OCI-M2 (cell line): ENCODE measurements at regions not wholly inside any gene's neighbourhood (a gene's known extent, or its start where the extent isn't known, plus 50 kb on each side); places are given as distances from the start of the nearest gene placed in this dataset.

ENCODE experiments used
- DNase-seq: peaks from one replicate; lab custom pipeline; 2025; ENCODE audit not compliant: unreplicated experiment; lab: John Stamatoyannopoulos, UW

DNA sequence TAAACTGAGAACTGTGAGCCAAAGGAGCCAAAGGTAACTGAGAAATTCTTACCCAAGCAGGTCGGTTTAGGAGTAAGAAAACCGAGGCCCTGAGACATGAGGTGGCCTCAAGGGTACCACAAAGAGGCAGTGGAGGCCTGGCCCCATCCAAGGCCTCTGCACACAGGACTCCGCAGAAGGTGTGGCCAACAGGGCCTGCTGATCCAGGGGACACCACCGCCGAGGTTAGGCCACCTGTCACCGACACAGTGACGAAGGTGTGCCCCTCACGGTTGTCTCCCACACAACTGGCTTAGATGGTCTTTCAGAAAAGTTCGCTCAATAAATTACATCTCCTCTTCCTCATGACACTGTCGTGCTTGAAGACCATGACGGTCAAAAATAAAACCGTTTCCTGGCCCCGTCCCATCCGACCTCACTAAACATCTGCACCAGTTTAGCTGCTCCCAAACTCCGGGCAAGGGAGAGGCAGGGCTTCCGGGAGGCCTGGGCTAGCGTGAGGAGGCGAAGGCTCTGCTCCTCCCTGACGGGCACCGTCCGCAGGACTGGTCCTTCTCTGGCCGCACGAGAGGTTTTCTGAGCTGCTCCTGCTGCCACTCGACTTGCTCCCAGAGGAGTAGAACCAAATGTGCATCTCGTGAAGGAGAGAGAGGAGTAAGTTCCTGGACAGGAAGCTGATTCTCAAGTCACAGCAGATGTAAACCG is 442.0 kb downstream of the EIPR1 start:
- DNase-seq: no peak

DNA sequence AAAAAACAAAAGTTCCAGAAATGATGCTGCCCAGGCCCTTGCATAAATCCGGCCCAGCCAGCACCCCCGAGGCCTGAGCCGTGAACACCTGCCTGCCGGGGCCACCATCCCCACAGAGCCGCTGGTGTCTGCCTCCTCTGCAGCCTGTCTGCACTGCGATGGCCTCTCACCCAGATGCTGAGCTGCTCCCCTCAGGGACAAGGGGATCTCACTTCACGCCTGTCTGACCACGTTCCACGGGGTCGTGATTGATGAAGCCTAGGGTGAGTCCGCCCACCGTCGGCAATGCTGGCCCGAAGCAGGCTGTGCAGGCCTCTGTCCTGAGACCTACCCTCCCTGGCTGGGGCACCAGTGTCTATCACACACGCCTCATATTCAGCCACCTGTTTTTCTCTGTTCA is 444.2 kb downstream of the EIPR1 start:
- DNase-seq: no peak

DNA sequence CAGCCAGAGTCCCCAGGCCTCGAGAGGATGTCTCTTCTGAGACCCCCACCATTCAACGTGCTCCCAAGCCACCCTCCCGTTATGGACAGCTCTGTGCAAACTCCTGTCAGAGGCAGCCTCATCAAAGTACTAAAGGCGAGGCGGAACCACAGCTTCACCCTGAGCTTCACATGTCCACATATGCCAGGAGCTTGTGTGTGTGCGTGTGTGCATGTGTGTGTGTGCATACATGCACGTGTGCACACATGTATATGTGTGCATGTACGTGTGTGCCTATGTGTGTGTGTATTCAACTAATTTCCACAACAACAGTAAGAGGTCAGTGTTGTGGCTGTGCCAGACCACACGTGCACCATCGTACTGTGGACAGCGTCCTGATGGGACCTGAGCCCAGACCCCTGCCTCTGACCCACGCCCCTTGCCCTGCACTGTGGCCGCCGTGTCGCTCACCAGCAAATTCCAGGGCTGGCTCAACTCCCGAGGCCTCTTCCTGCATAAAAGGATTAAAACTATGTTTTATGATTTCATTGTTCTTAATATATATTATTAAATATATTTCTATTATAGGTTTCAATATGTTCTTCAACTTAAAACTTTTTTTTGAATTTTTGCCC is 444.8 kb downstream of the EIPR1 start:
- no peak for DNase-seq

DNA sequence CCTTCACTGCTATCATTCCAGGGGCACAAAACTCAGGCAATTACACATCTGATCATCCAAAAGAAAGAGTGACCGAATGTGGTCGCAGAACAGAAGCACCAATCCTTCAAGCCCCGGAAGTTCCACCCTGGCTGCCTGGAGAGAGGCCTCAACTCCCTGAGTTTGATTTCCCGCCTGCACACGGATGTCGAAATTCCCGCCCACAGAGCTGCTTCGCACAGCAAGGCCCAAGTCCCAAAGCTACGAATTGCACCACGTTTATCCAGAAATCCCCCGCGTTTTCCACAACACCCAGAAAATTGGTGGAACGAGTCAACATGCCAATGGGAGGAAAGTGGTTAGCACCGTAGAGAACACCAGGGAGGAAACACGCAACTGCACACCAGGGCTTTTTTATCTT is 445.4 kb downstream of the EIPR1 start:
- no peak for DNase-seq

DNA sequence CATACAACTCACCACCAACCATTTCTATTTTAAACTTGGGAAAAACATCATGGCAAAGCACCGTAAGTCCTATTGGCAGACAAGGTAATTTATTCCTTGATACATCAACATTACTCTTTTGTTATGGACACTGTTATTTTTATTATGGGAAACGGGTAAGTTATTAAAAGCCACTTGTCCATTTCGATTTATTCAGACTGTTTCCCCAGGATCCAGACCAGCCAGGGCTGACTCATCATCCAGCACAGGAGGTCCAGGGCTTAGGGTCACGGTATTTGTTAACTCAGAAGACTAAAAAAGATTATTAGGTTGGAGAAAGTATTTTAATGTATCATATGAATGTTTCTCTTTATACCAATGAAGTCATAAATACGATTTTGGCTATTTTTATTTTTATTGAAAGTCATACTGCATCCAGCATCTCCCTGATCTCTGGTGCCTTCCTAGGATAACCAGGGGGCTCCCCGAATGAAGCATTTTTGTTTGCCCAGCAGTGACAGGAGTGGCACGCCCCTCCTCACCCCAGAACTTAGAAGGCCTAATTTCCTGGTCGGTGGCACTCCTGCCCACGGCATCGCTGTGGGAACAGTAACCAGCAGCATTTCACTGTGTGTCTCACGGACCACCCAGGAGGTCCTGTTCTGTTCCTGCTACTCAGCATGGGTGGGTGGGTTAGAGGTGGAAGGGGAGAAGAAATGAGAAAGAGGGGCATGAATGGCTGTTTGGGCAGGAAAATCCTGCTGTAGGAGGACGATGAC is 446.1 kb downstream of the EIPR1 start:
- no peak for DNase-seq

DNA sequence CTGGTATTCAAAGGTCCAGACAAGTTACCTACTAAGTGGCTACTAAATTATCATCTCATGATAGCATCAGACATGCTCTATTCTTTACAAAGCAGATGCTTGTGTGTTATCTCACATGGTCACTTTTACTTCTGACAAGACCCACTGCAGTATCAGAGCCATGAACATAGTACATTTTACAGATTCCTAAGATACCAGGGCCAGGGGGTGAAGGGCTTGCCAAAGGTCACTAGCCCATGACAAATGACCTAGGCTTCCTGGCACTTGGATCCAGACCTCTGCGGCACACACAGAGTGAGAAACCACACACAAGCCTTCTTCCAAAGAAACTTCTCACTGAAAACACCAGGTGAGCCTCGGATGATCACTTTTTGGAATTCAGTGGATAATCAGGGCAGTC is 446.8 kb downstream of the EIPR1 start:
- DNase-seq: no peak

DNA sequence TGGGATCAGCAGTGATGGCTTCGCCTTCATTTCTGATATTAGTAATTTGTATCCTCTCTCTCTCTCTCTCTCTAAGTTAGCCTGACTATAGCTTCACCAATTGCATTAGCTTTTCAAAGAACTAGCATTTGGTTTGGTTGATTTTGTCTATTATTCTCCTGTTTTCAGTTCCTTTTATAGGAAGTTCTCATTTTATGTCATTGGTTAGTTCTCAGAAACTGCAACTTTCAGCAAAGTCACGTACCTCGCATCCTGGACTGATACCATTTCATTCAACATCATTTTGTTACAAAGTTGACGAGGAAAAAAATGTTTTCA is 450.8 kb downstream of the EIPR1 start:
- DNase-seq: no peak

DNA sequence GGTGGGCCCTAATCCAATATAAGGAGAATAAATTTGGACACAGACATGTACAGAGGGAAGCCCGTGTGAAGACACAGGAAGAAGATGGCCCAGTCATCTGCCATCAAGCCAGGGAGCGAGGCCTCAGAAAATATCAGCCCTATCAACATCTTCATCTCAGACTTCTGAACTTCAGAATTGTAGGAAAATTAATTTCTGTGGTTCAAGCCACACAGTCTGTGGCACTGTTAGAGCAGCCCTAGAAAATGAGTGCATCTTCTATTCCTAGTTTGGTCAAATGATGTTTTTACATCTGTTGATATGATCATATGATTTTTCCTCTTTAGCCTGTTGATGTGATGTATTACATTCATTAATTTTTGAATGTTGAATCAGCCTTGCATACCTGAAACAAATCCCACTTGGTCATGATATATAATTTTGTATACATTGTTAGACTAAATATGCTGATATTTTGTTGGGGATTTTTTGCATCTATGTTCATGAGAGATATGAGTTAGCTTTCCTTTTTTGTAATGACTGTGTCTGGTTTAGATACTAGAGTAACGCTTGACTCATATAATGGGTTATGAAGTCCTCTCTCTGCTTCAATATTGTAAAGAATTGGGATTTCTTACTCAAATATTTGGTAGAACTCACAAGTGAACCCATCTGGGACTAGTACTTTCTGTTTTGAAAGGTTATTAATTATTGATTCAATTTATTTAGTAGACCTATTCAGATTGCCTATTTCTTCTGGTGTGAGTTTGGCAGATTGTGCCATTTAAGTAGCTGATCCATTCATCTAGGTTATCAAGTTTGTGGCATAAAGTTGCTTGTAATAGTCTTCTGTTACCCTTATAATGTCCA is 451.4 kb downstream of the EIPR1 start:
- no peak for DNase-seq

DNA sequence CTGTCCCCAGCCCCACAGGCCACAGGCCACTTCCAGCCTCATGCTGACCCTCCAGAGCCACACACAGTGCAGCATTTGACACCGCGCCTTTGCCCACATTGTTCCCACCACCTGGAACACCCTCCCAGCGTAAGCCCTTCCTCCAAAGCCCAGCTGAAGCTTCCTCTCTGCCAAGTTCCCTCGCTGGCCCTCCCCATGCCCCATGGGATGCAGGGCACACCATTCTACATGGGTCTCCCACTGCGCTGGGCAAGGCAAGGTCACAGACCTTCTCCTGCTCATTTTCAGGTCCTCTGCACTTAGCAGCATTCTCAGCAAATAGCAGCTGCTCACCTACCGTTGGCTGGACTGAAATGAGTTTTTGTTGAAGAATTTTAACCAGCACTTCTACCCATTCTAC is 455.5 kb downstream of the EIPR1 start:
- DNase-seq: no peak

DNA sequence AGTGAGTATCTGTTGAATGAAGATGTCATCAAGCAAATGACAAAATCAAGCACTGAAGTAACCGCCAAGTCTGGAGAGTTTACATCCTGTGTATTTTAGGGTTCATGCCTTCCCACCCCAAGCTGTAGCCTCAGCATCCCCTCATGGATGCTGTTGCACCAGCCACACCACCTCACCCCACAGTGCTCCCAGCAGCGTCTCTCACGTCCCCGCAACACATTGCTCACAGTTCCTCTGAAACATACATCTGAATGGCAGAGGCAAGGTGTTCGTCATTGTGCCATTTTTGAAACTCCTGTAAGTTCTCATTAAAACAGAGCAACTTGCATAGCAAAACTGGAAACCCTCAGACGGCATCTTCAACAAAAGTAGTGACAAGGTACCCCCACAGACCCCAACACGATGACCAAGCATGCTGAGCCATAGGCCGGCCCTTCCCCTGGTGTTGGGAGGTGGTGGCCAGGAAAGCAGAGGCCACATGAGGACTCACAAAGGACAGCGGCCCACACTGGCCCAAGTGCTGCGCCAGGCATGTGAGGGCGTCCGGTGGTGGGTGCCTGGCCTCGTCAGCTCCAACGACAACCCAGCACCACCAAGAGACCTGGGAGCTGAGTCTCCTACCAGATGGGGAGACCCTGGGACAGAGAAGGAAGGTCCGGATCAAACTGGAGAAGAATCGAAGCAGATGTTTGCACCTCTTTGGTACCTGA is 456.5 kb downstream of the EIPR1 start:
- no peak for DNase-seq

DNA sequence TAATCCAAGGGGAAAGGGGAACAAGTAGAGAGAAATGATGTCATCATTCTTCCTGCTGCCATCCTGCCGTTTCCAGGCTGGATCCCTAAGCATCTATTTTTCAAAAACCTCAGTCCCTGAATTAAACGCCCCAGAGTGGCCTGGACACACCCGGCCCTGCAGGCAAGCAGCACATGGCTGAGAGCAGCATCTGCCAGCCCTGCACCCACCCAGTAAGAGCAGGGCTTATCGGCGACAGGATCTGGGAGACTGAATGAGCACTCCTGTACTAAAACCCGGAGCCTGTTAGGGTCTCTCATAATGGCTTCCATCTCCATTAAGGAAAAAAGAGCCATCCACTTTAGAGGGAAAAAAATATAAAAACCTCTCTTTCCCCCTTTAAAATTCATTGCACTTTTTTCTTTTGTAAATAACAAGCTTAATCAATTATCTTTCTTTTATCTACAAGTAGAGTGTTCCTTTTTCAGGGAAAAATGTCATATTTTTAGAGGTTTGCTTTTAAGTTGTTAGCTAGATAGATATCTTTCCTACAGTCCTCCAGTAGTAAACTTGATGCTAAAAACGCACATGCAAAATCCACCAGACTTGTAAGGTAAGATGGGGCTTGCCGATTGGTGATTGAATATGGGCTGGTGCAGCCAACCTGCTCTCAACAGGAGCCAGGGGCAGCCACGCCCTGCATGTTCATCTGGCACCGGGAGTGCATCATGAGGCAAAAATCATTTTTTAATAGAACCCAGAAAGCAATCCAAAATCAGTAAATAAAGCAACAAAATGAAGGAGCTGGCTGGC is 457.8 kb downstream of the EIPR1 start:
- DNase-seq: no peak

DNA sequence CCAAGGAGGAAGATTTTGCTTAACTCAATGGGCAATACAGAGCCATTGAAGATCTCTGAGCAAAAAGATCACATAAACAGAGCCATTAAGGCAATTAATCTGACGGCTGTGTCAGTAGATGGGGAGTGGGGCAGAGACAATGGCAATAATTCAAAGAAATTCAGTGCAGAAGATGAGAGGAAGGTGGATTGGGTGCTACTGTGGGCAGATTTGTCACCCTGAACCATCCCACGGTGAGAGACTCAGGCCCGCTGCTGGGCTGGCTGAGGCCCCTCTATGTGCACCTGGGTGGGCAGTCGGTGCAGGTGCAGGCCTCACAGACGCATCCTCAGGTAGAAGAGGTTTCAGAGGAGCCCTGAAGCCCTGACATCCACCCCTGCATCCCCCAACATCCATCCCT is 458.6 kb downstream of the EIPR1 start:
- no peak for DNase-seq

DNA sequence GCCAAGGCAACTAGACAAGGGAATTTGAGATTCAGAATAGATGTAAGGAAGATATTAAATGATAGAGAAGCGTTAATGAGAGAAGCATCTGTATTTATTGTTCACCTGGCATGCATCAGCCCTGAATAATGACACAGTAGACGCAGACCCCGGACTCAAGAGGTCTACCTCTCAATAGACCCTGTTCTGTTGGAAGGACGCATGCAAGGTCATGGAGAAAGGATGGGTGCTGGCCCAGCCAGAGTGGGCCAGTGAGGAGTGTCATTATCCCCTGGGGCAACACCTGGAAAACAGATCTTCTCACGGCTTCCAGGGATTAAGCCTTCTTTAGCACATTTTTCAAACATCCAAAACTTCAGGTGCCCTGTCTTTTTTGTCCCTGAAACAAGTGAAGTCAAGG is 461.0 kb downstream of the EIPR1 start:
- no peak for DNase-seq

DNA sequence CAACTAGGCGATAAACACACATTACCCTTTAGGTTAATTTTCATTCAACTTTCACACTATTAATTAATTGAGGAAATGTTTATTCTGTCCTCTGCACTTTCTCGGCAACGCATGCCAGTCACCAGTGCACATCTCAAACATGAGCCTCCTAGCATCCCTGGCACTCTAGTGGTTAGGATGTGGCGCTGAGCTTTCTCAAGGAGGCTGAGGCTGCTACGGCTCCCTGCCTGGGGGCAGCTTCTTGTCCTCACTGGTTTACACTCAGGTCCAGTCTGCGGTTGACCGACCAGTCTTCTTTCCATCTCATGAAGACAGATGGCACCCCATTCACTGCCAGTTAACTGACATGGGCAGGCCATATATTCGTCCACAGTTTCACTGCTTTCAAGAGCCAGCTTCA is 463.4 kb downstream of the EIPR1 start:
- no peak for DNase-seq

DNA sequence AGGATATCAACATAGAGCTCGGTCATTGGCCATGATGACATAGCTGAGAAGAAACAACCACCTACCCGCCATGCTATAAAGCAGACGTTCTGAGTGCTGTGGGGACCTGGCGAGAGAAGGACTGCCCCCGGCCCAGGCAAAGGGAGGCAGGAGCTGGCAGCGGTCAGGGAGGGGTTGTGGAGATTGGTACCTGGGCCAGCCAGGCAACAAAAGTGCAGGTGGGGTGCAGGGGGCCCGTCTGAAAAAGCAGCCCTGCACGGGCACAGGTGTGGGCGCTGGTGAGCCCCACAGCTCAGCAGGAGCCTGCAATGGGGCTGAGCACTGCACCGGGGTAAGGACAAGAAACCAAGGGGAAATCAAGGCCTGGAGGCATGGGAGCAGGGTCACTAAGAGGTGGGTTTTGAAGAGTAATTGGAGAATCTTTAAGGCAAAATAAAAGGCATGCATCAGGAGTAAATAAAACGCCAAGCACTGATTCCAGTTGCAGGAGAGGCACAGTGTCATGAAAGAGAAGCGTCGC is 464.0 kb downstream of the EIPR1 start:
- DNase-seq: no peak

DNA sequence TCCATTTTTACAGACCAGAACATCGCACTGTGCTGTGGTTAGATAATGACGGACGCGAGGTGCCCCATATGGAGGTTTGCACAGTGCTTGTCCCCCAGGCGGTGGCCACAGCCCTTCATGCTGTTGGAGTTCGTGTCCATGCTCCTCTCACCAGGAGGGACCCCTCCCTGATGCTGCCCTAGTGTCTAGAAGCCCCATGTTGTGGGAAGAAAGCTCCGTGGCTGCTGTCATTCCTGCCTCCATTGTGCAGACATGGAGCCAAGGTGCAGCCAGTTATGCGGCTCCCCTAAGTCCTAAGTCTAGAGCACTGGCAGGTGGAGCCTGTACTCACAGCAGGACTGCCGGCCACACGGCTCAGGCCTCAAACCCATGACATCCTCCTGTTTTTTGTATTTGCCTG is 464.9 kb downstream of the EIPR1 start:
- no peak for DNase-seq

DNA sequence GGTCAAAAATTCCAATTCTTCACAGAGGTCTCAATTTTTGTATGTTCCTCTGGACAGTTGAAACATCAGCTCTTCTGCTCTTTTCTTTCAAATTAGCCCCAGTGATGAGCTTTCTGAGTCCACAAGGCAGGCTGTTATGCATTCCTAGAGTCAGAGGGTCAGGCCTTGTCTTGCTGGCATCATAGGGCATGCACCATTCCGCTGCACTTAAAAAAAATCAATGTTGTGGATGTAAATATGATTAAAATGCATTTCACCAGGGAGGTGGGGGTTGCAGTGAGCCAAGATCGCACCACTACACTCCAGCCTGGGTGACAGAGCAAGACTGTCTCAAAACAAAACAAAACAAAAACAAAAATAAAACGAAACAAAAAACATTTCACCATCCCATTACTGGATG is 465.3 kb downstream of the EIPR1 start:
- no peak for DNase-seq

DNA sequence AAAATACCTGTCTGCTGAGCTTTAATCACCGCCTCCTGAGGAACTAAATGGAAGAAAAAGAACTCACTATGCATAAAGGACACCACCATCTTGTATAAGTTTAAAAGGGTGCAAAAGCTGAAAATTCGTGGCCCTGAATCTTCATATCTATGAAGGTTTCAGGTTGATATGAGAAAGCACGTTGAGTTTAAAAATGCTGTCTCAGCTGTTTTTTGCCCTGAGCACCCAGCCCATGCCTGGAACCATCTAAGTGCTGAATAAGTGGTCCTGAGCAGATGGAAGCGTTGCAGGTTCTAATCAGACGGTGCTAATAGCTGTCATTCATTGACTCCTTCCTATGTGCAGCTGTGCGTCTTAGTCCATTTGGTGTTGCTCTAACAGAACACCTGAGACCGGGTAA is 467.4 kb downstream of the EIPR1 start:
- no peak for DNase-seq

DNA sequence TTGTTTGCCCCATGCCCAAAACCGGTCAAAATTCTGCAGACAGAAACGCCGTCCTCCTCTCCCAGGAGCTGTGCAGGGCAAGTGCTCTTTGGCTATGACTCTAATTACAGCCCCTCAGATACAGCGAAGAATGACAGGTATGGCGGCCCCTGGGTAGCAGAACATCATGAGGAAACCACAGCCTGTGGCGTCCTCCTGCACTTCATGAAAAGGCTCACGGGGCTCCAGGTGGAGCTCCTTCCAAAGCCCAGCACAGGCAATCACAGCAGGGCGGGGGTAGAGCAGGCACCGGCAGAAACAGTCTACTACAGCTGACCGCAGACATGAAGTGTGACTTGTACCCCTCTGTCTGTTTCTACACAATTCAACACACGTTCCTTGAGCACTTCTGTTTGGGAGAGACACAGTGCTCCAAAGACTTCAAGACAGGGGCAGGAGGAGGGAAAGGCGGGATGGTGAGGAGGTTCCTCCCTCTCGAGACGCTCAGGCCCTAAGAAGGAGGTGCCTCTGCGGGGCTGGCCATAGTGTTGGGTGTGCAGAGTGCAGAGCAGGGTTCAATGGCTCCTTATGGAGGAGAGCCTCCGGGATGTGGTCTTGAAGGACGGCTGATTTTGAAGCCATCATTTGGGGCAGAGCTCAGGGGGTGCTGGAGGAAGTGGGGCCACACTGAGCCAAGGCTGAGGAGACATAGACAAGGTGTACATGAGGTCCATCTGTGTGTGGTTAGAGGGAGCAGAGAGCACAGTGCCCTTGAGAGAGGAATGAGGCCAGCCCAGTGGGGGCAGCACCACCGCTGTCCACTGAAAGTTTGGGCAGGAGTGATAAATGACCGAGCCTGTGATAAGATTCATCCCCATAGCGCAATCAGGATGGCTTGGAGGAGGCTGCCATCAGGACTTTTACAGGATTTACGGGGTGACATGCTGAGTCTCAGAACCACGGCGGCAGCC is 468.3 kb downstream of the EIPR1 start:
- DNase-seq: no peak
